GM20000 (cell line): ENCODE measurements at regions not wholly inside any gene's neighbourhood (a gene's known extent, or its start where the extent isn't known, plus 50 kb on each side); places are given as distances from the start of the nearest gene placed in this dataset.

ENCODE experiments used
- DNase-seq: peaks from one replicate; pipeline ENCODE4 v3.0.0; 2012; ENCODE audit warnings: low spot score
- TF ChIP-seq, protein P1 (sequence below): IDR thresholded peaks from 2 replicates; pipeline ENCODE4 v1.5.1; 2012; ENCODE audit warnings: mild to moderate bottlenecking, control low read depth; ENCODE audit errors: extremely low read depth, missing control alignments

DNA sequence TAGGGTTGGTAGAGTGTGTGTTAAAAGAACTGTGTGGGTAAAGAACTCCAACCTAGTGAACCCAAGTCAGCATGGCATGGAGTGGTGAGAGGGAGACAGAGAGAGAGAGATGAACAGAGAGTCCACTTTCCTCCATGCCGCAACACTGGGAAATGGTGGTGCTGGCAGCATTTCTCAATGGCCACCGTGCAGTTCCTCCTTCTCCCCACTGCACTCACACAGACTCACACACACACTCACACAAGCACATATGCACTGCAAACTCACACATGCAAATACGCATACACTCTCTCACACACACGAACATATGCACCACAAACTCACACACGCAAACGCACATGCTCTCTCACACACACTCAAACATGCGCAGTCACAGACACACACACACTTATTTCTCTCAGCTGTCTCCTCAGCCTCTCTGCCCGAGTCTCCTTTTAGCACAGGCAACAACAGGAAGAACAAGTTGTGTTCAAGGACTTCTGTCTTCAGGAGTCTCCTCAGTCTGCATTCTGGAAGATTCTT, 66.5 kb upstream of the LY86 start:
- TF ChIP-seq, protein P1, sequence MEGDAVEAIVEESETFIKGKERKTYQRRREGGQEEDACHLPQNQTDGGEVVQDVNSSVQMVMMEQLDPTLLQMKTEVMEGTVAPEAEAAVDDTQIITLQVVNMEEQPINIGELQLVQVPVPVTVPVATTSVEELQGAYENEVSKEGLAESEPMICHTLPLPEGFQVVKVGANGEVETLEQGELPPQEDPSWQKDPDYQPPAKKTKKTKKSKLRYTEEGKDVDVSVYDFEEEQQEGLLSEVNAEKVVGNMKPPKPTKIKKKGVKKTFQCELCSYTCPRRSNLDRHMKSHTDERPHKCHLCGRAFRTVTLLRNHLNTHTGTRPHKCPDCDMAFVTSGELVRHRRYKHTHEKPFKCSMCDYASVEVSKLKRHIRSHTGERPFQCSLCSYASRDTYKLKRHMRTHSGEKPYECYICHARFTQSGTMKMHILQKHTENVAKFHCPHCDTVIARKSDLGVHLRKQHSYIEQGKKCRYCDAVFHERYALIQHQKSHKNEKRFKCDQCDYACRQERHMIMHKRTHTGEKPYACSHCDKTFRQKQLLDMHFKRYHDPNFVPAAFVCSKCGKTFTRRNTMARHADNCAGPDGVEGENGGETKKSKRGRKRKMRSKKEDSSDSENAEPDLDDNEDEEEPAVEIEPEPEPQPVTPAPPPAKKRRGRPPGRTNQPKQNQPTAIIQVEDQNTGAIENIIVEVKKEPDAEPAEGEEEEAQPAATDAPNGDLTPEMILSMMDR, result no peak
- DNase-seq, result no peak

DNA sequence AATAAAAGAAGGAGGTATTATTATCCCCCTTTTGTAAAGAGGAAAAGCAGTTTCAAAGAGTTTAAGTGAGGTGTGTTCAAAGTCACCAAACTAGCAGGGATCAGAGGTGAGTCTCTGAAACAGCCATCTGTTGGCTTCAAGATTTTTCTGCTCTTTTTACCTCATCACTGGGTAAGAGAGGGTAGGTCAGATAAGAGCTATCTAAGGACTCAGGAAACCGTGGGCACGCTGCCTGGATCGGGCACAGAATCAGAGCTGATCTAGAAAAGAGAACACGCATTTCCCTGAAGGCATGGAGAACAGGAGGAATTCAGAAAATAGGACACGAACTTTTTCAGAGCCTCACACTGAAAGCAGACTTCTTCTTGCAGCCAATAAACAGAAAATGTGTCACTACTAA, 65.8 kb upstream of the LY86 start:
- TF ChIP-seq, protein P1, result no peak
- no peak for DNase-seq

DNA sequence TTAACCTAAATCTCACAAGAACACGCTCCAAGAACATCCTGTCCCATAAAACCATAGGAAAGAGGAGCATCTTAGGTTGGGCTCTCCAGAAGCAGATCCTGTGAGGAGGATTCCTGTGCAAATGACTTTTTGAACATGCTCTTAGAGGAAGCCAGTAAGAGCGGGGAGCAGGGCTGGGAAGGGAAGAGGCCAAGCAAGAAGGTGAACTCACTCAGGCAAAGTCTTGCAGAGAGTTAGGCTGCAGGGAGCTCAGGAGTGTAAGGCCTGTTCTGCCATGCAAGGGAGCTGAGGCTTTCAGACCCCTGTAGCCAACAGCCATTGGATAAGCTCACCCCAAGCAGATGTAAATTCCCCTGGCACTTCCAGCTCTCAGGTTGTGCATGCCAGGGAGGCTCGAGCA, 63.6 kb upstream of the LY86 start:
- no peak for DNase-seq
- TF ChIP-seq, protein P1, result no peak

DNA sequence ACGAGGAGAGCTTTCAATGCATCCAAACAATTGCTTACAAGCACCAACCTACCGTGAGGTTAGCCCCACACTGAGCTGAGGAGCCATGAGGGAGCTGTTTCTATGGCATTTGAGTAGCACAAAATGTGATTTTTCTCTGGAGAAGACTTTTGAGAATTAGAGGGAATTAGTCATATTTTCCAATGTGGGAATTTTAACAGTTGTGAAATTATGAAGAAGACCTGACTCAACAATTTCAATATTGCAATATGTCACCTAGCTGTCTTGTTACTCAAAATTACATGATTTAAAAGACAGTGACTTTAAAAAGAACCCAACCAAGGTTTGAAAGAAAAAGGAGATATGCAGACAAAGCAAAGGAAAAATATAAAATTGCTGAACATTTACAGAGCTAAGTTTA, 62.6 kb upstream of the LY86 start:
- TF ChIP-seq, protein P1, result no peak
- DNase-seq, result no peak

- DNase-seq, result no peak
- TF ChIP-seq, protein P1, result no peak
These were observed 59.2 kb upstream of the LY86 start for GRCh38 chr6:6529275-6529674.

DNA sequence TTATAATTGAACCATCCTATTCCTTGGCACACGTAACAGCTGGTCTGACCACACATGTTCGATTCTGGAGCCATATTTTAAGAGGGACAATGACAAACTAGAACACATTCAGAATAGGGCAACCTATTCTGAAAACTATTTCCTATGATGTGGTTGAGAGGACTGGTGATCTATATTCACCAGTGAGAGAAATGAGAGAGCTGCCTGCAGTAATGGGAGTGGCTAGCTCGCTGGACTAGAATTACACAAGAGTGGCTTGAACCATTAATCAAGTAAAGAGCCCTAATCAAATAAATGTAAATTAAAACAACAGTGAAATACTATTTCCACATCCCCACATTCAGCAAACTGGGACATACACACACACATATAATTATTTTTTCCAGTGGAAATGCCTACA, 55.3 kb upstream of the LY86 start:
- DNase-seq, result no peak
- TF ChIP-seq, protein P1, result no peak

GRCh38 chr6:6534399-6534798, 54.1 kb upstream of the LY86 start:
- TF ChIP-seq, protein P1, result no peak
- DNase-seq, result no peak
